GM13976 (cell line): ENCODE measurements at regions not wholly inside any gene's neighbourhood (a gene's known extent, or its start where the extent isn't known, plus 50 kb on each side); places are given as distances from the start of the nearest gene placed in this dataset.

Experiments
- DNase-seq: peaks from one replicate; pipeline ENCODE4 v3.0.0; 2012; ENCODE audit warnings: low spot score
- in situ Hi-C: fragments of 300-500 bp; cut with MboI; formaldehyde crosslinking; loops from one replicate; pipeline ENCODE4 v1.12.0; 2022; ENCODE audit warnings: low sequenced_read_pairs, mixed read lengths, inconsistent platforms; ENCODE audit not compliant: unreplicated experiment
- TF ChIP-seq, protein P1 (sequence below): IDR thresholded peaks from 2 replicates; pipeline ENCODE4 v1.5.1; 2012; ENCODE audit warnings: borderline replicate concordance, mild to moderate bottlenecking; ENCODE audit not compliant: insufficient read depth; ENCODE audit errors: extremely low read depth, missing control alignments, control extremely low read depth

DNA sequence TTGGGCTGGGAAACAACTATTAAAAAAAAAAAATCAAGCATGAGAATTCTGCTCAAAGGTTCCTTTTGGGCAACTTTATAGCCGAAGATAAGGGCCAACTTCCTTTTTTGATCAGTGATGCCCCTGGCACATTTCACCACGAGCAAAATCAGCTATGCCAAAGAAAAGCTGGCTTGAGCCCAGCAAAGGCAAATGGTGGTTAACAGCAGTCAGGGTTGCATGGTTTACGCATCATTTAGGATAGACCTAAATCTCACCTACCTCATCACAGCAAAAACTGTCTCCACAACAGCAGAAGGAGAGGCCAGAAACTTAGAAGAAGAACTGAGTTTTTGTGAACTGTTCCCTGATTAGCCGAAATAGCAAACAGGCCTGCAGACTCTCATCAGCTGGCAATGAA lies 220.1 kb upstream of the CDIN1 start:
- in situ Hi-C loops, result no loop called here
- TF ChIP-seq, protein P1, sequence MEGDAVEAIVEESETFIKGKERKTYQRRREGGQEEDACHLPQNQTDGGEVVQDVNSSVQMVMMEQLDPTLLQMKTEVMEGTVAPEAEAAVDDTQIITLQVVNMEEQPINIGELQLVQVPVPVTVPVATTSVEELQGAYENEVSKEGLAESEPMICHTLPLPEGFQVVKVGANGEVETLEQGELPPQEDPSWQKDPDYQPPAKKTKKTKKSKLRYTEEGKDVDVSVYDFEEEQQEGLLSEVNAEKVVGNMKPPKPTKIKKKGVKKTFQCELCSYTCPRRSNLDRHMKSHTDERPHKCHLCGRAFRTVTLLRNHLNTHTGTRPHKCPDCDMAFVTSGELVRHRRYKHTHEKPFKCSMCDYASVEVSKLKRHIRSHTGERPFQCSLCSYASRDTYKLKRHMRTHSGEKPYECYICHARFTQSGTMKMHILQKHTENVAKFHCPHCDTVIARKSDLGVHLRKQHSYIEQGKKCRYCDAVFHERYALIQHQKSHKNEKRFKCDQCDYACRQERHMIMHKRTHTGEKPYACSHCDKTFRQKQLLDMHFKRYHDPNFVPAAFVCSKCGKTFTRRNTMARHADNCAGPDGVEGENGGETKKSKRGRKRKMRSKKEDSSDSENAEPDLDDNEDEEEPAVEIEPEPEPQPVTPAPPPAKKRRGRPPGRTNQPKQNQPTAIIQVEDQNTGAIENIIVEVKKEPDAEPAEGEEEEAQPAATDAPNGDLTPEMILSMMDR, result no peak
- no peak for DNase-seq

DNA sequence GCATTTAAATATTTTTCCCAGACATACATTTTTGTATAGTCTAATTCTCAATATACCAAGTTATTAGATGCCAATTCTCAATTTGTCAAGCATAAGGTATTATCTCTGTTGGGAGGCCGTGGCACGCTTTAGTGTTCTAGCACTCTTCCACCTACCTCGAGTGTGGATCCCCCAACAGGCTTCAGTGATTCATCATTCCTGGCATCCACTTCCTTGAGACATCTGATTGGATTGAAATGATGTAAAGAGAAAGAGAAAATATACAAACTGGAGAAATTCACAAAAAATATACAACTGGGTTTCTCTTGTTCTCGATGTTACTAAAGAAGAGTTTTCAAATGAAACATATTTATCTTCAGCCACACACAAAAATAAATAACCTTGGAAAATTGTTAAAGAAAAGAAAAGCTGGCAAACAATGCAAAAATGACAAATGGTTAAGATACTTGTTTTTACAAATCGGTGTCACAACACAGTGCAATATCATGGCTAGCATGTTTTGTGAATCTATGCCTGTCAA lies 218.0 kb upstream of the CDIN1 start:
- in situ Hi-C loops, result no loop called here
- TF ChIP-seq, protein P1, result no peak
- DNase-seq, result no peak

DNA sequence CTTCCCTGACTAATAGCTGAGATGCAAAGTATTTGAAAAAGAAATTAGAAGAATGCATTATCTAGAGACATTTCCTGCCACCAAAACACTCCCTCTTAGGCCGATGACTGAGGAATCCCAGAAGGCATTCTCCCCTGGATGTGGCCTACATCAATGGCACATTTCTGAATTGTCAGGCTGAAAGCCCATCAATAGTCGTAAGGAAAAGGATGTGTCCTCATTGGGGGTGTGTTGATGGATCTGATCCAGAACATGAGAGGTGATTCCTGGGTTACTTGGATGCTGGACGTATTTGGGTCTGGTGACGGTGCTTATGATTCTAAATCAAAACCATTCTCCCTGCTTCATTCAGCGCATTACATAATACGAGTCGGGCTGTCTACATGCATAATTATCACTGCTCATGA lies 216.9 kb upstream of the CDIN1 start:
- no peak for DNase-seq
- TF ChIP-seq, protein P1, result no peak
- in situ Hi-C loops, result no loop called here

DNA sequence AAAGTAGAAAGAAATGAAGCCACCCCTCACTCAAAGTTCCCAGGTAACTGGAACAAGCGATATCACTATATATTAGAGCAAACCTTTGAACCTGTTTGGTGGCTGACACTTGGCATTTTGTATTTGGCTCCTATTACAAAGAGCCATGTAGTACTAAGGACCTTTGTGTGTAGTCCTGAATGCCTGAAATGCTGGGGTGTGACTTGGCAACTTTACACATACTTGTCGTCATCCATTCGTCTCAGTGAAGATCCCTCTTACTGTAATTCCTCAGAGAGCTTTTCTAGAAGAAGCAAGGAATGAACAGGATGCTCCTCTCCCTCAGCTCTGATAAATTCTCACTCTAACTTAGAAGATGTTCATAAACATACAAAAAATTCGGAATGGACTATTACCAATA lies 216.1 kb upstream of the CDIN1 start:
- DNase-seq, result no peak
- TF ChIP-seq, protein P1, result no peak
- in situ Hi-C loops, result no loop called here

DNA sequence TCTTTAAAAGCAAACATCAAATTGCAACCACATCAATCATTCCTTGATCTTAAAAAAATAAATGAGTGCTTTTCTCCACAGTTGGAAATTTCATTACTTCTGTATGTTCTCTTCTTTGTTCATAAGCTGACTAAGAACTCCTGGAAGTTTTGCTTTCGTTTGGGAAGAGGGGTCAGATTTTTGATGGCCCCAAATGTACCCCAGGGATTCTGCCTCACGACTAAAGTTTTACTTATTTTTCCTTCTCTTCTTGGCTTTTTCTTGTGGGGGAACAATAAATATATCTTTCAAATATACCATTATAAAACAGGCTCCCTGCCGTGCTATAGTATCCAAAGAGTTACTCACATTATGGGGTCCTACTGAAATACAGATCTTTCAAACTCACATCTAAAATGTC lies 215.0 kb upstream of the CDIN1 start:
- DNase-seq, result no peak
- TF ChIP-seq, protein P1, result no peak
- in situ Hi-C loops, result no loop called here

DNA sequence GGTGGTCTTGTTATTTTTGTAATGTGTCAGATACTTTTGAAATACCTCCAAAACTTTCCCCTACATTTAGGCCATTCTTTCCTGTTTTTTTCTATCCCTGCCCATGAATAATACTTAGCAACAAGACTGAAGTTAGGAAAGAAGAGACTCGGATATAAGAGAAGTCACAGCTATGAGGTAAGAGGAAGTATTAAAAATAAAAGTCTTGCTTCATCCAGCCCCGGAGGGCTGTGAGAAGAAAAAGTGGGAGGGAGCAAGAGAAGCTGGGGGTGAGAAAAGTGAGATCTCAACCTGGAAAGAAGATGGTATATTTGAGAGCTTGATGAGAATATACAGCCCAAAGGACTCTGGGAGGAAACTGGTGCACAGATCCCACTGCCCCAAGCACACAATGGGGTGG lies 213.5 kb upstream of the CDIN1 start:
- TF ChIP-seq, protein P1, result no peak
- in situ Hi-C loops, result no loop called here
- DNase-seq, result no peak

DNA sequence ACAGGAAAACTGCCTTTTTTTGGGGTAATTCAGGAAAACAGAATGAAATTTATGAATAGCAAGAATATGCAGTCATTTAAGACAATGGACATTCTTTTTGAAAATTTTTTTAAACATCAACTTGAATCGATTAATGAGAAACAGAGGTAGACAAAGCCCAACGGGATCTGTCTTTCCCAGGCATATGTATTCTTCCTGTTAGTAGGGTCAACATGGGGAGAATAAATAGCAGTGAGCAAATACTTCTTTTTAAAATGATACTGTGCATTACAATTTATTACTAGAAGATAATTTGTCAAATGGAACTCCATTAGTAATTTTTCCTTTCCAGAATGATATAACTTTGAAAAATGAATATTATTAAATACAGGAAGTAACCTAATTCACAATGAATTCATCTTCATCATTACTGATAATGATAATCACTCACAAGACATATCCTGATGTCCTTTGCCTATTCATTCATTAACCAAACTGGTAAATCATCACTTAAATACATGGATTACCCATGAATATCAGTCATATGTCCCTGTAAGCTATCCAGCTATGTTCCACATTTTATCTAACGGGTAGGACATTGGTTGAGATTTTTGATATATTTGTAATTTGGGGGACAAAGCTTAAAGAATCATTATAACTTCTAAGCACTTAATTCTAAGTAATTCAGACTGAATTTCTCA lies 209.2 kb upstream of the CDIN1 start:
- DNase-seq, result no peak
- TF ChIP-seq, protein P1, result no peak
- in situ Hi-C loops, result no loop called here
